NCI-H526 treated with DMSO at 0.1 percent for 48 hours (cell line): ENCODE measurements at regions not wholly inside any gene's neighbourhood (a gene's known extent, or its start where the extent isn't known, plus 50 kb on each side); places are given as distances from the start of the nearest gene placed in this dataset.

ENCODE experiments used
- DNase-seq: peaks from one replicate; lab custom pipeline; 2025; lab: John Stamatoyannopoulos, UW

- no peak for DNase-seq
These were observed 364.0 kb downstream of the LPIN1 start for GRCh38 chr2:12110481-12110880.

- no peak for DNase-seq
These were observed 367.0 kb downstream of the LPIN1 start for GRCh38 chr2:12113412-12113811.

- no peak for DNase-seq
These were observed 368.4 kb downstream of the LPIN1 start for GRCh38 chr2:12114816-12115215.

GRCh38 chr2:12116228-12116750 is 369.9 kb downstream of the LPIN1 start:
- no peak for DNase-seq

GRCh38 chr2:12119841-12120240 is 373.4 kb downstream of the LPIN1 start:
- DNase-seq, result no peak

GRCh38 chr2:12120281-12121150 is 374.1 kb downstream of the LPIN1 start:
- no peak for DNase-seq

GRCh38 chr2:12124790-12125189 is 378.4 kb downstream of the LPIN1 start:
- no peak for DNase-seq

- no peak for DNase-seq
These were observed 379.9 kb downstream of the LPIN1 start for GRCh38 chr2:12126318-12126717.

GRCh38 chr2:12127638-12128037 is 381.2 kb downstream of the LPIN1 start:
- no peak for DNase-seq

GRCh38 chr2:12131975-12132374 is 385.5 kb downstream of the LPIN1 start:
- no peak for DNase-seq

GRCh38 chr2:12141618-12142258 is 395.3 kb downstream of the LPIN1 start:
- no peak for DNase-seq

GRCh38 chr2:12151716-12152115 is 405.3 kb downstream of the LPIN1 start:
- DNase-seq, result no peak

- DNase-seq, result no peak
These were observed 406.5 kb downstream of the LPIN1 start for GRCh38 chr2:12152888-12153287.

GRCh38 chr2:12155303-12156051 is 409.0 kb downstream of the LPIN1 start:
- no peak for DNase-seq

- DNase-seq, result no peak
These were observed 409.9 kb downstream of the LPIN1 start for GRCh38 chr2:12156349-12156748.

GRCh38 chr2:12161085-12161484 is 414.7 kb downstream of the LPIN1 start:
- DNase-seq, result no peak

GRCh38 chr2:12162269-12163247 is 416.1 kb downstream of the LPIN1 start:
- DNase-seq, result no peak

GRCh38 chr2:12163866-12164265 is 417.4 kb downstream of the LPIN1 start:
- DNase-seq, result no peak

- no peak for DNase-seq
These were observed 418.3 kb downstream of the LPIN1 start for GRCh38 chr2:12164689-12165088.

- no peak for DNase-seq
These were observed 421.3 kb downstream of the LPIN1 start for GRCh38 chr2:12167525-12168317.
